ENCODE measurements at regions not wholly inside any gene's neighbourhood (a gene's known extent, or its start where the extent isn't known, plus 50 kb on each side); places are given as distances from the start of the nearest gene placed in this dataset.

DNA sequence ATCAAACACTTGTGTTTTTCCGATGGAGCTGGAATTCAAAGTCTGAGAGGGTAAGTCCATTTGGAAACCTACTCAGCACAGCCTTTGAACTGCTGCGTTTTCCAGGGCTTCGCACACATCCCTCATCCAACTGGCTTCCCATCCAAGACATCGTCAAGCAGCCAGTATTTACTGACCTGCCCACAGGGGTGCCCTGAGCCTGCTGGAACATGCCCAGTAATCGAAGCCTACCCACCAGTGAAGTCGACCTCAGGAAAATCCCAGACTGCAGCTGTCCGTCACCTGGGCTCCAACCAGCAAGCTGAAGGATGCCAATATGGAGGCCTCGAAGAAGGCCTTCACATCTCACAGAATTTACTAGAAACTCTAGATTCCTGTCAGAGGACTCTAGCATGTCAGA, 261.6 kb downstream of the PLPP3 start:
- Mint-ChIP-seq H3K4me3 (no peak overlapping the region), H3K27me3 (no peaks in the 10 kb centered on the region), H3K36me3 (no peaks in the 10 kb centered on the region), H3K4me1 (no peaks in the 10 kb centered on the region), H3K27ac (no peak overlapping the region), H3K9me3 (ENCODE audit: low read depth) (no peaks in the 10 kb centered on the region)
- ATAC-seq (no peak), DNase-seq (no peak)
- CTCF ChIA-PET = no interaction called here

DNA sequence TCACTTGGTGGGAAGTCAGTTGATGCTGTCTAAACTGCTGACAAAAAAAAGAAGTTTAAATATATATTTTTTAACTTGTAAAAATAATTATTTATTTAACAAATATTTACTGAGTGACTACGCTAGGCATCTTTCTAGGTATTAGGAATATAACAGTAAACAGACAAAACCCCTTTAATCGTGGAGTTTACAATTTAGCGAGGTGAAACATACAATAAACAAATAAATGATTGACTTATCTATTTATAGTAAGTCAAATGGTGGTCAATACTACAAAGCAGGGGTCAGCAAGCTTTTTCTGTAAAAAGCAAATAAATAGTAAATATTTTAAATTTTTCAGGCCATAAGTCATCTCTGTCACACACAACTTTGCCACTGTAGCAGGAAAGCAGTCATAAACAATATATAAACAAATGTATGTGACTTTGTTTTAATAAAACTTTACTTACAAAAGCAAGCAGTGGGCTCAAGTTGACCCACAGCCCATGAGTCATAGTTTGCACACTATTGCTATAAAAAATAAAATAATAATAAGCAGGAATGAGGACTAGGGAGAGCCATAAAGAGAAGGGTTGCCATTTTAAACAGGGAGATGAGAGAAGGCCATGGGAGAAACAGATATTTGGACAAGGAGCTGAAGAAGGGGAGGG, 263.9 kb downstream of the PLPP3 start:
- ATAC-seq (no peak), DNase-seq (no peak)
- no peaks in the 10 kb centered on the region for H3K36me3 Mint-ChIP-seq
- CTCF ChIA-PET = no interaction called here
- H3K27me3 Mint-ChIP-seq = no peaks in the 10 kb centered on the region
- H3K9me3 Mint-ChIP-seq (ENCODE audit: low read depth) = no peaks in the 10 kb centered on the region
- H3K27ac Mint-ChIP-seq = no peak overlapping the region
- H3K4me3 Mint-ChIP-seq = no peak overlapping the region
- H3K4me1 Mint-ChIP-seq = no peaks in the 10 kb centered on the region

DNA sequence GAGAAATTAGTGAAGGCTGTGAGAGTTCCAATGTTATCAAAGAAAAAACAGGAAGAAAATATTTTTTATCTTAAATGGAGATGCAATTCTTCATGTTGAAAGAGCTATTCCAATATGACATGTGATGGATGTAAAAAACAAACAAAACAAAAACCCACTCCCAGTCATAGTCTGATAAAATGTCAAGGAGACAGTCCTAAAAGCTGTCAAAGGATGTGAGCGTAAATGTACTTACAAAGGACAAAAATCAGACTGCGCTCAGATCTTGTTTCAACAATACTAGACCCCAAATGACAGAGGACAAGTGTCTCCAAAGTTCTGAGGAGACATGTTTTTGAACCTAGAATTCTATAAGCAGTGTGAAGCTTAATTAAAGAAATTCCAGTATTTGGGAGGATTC, 265.8 kb downstream of the PLPP3 start:
- no peak for DNase-seq
- no peak for ATAC-seq
- no peaks in the 10 kb centered on the region for H3K27me3 Mint-ChIP-seq
- H3K4me3 Mint-ChIP-seq = no peak overlapping the region
- CTCF ChIA-PET = no interaction called here
- no peak overlapping the region for H3K27ac Mint-ChIP-seq
- no peaks in the 10 kb centered on the region for H3K4me1 Mint-ChIP-seq
- no peaks in the 10 kb centered on the region for H3K9me3 Mint-ChIP-seq (ENCODE audit: low read depth)
- H3K36me3 Mint-ChIP-seq = no peaks in the 10 kb centered on the region

DNA sequence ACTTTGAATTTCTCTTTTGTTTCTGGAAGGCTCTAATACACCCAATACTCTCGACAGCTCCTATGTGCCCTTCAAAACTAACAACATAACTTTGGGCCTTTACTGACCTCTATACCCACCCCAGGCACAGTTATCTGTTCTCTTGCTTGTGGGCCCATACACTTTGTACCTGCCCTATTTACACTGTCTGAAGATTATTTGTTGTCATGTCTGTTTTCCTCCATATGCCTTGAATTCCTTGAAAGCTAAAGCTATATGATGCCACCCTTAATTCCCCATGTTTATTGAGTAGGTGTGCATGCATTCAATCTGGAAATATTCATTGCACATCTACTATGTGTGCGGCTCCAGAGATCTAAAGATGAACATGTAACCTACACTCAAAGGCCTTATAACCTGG, 267.6 kb downstream of the PLPP3 start:
- Mint-ChIP-seq H3K27me3 (no peaks in the 10 kb centered on the region), H3K4me1 (no peaks in the 10 kb centered on the region), H3K36me3 (no peaks in the 10 kb centered on the region), H3K4me3 (no peak overlapping the region), H3K27ac (no peak overlapping the region), H3K9me3 (ENCODE audit: low read depth) (no peaks in the 10 kb centered on the region)
- CTCF ChIA-PET = no interaction called here
- ATAC-seq (no peak), DNase-seq (no peak)

DNA sequence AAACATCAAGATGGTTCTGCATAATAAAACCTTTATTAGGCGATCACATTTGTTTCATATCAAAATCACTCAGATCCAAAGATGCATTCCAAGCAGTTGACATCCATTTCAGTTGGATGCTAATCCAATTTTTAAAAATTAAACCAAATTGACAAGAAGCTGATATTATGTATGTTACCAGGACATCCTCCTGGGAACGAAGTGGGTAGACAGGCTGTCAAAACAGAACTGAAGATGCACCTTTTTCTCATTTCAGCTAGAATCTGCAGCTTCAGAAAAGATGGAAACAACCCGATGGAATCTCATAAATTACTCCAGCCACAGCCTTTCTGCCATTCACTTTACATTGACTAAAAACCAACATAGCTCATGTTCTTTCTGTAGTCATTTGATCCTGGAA, 268.4 kb downstream of the PLPP3 start:
- H3K27me3 Mint-ChIP-seq = no peaks in the 10 kb centered on the region
- H3K9me3 Mint-ChIP-seq (ENCODE audit: low read depth) = no peaks in the 10 kb centered on the region
- H3K36me3 Mint-ChIP-seq = no peaks in the 10 kb centered on the region
- H3K27ac Mint-ChIP-seq = no peak overlapping the region
- CTCF ChIA-PET = no interaction called here
- no peaks in the 10 kb centered on the region for H3K4me1 Mint-ChIP-seq
- H3K4me3 Mint-ChIP-seq = no peak overlapping the region
- DNase-seq = no peak
- no peak for ATAC-seq

DNA sequence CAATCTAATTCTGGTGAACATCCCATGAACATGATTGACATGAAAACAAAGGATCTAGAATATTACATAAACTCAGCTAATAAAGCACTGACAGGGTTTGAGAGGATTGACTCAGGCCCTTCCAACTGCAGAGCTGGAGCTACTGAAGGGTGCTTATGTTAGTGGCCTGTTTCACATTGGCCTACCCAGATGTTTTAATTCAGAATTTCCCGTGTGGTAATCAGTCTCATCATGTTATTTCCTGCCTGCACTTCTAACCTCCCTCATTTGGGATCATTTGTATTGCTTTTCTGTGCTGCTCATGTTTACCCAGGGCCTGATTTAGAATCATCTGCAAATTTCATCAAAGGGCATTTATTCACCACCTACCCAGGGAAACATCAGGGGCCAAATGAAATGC, 270.3 kb downstream of the PLPP3 start:
- DNase-seq = no peak
- Mint-ChIP-seq H3K9me3 (ENCODE audit: low read depth) (no peaks in the 10 kb centered on the region), H3K27me3 (no peaks in the 10 kb centered on the region), H3K27ac (no peak overlapping the region), H3K4me3 (no peak overlapping the region), H3K36me3 (no peaks in the 10 kb centered on the region), H3K4me1 (no peaks in the 10 kb centered on the region)
- CTCF ChIA-PET = no interaction called here
- ATAC-seq = no peak

DNA sequence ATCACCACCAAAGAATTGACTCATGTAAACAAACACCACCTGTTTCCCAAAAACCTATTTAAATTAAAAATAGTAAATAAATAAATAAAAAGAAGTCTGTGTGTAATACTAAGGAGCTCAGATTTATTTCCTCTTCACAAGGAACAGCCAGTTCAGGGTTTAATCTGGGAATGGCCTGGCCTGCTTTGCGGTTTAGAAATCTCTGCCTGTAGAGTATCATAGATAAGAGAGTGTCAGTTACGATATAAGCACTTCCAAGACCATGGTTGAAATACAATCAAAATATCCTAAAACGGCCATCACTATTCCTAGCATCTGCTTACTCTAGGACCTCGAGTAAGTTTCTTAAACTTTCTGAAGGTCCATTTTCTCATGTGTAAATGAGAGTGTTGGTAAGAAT, 274.4 kb downstream of the PLPP3 start:
- CTCF ChIA-PET = no interaction called here
- Mint-ChIP-seq H3K27ac (no peak overlapping the region), H3K36me3 (no peaks in the 10 kb centered on the region), H3K4me3 (no peak overlapping the region), H3K27me3 (no peaks in the 10 kb centered on the region), H3K9me3 (ENCODE audit: low read depth) (no peaks in the 10 kb centered on the region), H3K4me1 (no peaks in the 10 kb centered on the region)
- ATAC-seq (no peak), DNase-seq (no peak)

DNA sequence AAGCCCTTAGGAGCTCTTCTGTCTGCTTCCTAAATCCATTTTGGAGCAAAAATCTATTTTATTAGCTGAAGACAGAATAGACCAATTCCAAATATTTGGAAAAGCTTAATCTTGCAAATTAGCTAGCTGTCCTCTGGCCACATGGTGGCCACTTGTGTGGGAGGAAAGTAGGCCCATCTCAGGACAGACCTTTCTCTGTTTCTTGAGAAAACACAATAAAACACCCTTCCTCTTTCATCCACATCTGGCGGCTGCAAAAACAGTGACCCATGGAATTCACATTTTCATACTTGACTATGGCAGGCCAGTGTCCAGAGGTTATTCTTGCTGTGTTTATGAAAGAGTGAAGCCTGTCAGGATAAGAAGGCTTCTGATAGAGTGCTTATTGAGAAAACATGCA, 275.6 kb downstream of the PLPP3 start:
- DNase-seq = no peak
- Mint-ChIP-seq H3K4me1 (no peaks in the 10 kb centered on the region), H3K4me3 (no peak overlapping the region), H3K36me3 (no peaks in the 10 kb centered on the region), H3K9me3 (ENCODE audit: low read depth) (no peaks in the 10 kb centered on the region), H3K27ac (no peak overlapping the region), H3K27me3 (no peaks in the 10 kb centered on the region)
- ATAC-seq = no peak
- CTCF ChIA-PET = no interaction called here

DNA sequence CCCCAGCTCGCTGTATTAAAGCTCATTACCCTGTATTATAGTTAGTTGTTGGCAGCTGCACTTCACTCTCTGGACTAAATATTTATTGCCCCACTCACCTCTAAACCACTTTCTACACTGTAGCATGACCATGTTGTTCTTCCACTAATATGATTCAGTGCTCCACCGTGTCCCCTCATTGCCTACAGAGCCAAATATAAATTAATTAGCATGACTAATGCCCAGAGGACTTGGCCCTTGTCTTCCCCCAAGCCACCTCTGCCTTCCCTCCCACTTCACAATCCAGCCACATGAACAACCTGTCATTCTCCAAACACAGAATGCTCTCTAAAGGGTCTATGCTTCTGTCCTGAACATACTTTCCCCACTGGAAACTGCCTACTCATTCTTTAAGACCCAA, 276.5 kb downstream of the PLPP3 start:
- DNase-seq = no peak
- H3K9me3 Mint-ChIP-seq (ENCODE audit: low read depth) = no peaks in the 10 kb centered on the region
- no peak overlapping the region for H3K4me3 Mint-ChIP-seq
- CTCF ChIA-PET = no interaction called here
- no peaks in the 10 kb centered on the region for H3K4me1 Mint-ChIP-seq
- H3K27ac Mint-ChIP-seq = no peak overlapping the region
- H3K27me3 Mint-ChIP-seq = no peaks in the 10 kb centered on the region
- H3K36me3 Mint-ChIP-seq = no peaks in the 10 kb centered on the region
- no peak for ATAC-seq

DNA sequence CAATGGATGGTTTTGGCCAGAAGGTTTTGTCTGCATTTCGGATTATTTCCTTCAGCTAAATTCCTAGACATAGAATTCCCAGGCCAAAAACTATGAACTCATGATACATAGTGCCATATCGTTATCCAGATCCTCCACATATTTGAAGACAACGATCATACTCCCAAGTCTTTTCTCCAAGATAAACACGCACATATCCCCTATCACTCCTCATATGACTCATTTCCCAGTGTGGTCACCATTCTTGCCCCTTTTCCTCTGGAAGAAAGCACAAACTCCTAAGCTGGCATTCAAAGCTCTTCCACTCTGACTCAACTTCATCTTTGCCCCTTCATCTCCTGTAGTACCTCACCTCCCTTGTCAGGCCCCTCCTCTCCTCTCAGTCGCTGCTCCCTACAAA, 277.6 kb downstream of the PLPP3 start:
- H3K36me3 Mint-ChIP-seq = no peaks in the 10 kb centered on the region
- CTCF ChIA-PET = no interaction called here
- H3K27me3 Mint-ChIP-seq = no peaks in the 10 kb centered on the region
- DNase-seq (no peak), ATAC-seq (no peak)
- H3K4me3 Mint-ChIP-seq = no peak overlapping the region
- no peaks in the 10 kb centered on the region for H3K9me3 Mint-ChIP-seq (ENCODE audit: low read depth)
- H3K27ac Mint-ChIP-seq = no peak overlapping the region
- H3K4me1 Mint-ChIP-seq = no peaks in the 10 kb centered on the region

DNA sequence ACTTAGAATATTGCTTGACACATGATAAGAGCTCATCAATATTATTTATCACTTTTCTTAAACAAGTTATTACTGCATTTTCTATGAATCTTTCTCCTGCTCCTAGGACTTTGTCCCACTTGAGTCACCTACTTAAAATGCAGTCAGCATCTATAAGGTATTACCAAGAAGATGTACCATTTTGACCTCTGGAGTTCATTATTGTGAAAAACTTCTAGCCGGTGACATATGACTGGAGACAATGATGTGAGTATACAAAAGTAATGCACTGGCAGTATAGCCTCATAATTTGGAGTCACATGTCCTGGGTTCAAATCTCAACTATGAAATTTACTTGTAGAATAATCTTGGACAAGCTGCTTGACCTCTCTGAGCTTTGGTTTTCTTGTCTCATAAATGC, 278.5 kb downstream of the PLPP3 start:
- ATAC-seq (no peak), DNase-seq (no peak)
- H3K4me1 Mint-ChIP-seq = no peaks in the 10 kb centered on the region
- no peaks in the 10 kb centered on the region for H3K9me3 Mint-ChIP-seq (ENCODE audit: low read depth)
- H3K27me3 Mint-ChIP-seq = no peaks in the 10 kb centered on the region
- no peak overlapping the region for H3K4me3 Mint-ChIP-seq
- CTCF ChIA-PET = no interaction called here
- H3K27ac Mint-ChIP-seq = no peak overlapping the region
- H3K36me3 Mint-ChIP-seq = no peaks in the 10 kb centered on the region

DNA sequence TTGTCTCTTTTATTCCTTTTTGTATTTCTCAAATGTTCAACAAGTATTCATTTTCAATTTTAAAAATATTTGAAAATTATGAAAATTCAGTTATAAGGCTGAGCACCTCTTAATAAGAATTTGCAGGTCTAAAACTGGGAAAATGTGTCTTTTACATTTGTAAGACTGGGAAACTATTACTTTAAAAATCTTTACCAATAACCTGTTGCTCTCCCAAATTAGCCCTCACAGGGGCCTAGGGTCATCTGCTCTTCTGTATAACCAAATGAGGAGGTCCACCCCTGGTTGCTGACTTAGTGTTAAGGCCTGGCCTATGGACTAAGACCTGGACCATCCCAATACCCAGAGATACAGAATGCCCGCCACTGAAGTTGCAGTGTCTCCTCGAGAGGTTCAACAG, 280.5 kb downstream of the PLPP3 start:
- Mint-ChIP-seq H3K4me3 (no peak overlapping the region), H3K36me3 (no peaks in the 10 kb centered on the region), H3K4me1 (no peaks in the 10 kb centered on the region), H3K27ac (no peak overlapping the region), H3K27me3 (no peaks in the 10 kb centered on the region), H3K9me3 (ENCODE audit: low read depth) (no peaks in the 10 kb centered on the region)
- ATAC-seq = no peak
- no peak for DNase-seq
- CTCF ChIA-PET = no interaction called here

DNA sequence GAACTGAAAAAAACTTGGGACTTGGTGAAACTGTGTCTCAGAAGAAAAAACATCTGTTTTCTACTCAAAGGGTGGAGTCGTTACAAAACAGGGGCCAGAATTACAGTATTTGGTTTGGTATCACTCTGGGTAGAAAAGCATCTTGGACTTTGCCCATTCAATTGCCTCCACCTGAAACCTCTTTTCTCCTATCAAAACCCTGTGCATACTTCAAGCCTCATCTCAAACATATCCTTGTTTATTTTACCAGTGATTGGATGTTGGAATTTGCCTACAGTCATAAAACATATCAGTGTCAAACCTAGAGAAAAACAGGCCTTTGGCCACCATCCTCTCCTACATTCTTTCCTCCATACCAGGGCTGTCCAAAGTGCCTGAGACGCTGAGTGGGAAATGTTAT, 281.5 kb downstream of the PLPP3 start:
- DNase-seq (no peak), ATAC-seq (no peak)
- no peaks in the 10 kb centered on the region for H3K4me1 Mint-ChIP-seq
- CTCF ChIA-PET = no interaction called here
- H3K27ac Mint-ChIP-seq = no peak overlapping the region
- H3K27me3 Mint-ChIP-seq = no peaks in the 10 kb centered on the region
- no peaks in the 10 kb centered on the region for H3K36me3 Mint-ChIP-seq
- H3K4me3 Mint-ChIP-seq = no peak overlapping the region
- no peaks in the 10 kb centered on the region for H3K9me3 Mint-ChIP-seq (ENCODE audit: low read depth)

DNA sequence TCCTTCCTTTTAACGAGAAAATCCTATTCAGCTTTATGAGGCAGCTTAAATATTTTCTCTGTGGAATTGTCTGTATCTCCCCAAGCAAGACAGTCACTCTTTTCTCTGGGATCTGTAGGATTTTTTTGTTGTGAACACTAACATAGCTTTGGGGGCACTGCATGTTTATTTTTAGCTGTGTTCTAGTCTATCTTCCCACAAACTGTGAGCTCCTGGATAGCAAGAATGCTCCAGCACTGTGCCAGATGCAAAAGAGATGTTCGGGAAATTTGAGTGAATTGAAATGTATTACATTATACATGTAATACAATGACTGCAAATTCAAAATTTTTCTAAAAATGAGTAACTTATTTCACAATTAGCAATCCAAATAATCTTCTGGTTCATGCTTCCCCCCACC, 282.2 kb downstream of the PLPP3 start:
- DNase-seq (no peak), ATAC-seq (no peak)
- no peak overlapping the region for H3K4me3 Mint-ChIP-seq
- H3K4me1 Mint-ChIP-seq = no peaks in the 10 kb centered on the region
- CTCF ChIA-PET = no interaction called here
- H3K36me3 Mint-ChIP-seq = no peaks in the 10 kb centered on the region
- no peak overlapping the region for H3K27ac Mint-ChIP-seq
- no peaks in the 10 kb centered on the region for H3K27me3 Mint-ChIP-seq
- no peaks in the 10 kb centered on the region for H3K9me3 Mint-ChIP-seq (ENCODE audit: low read depth)

All from activated CD8-positive, alpha-beta memory T cell treated with anti-CD3 and anti-CD28 coated beads, Interleukin-2, amount 10 ng/mL, durations not matched to agents 7 days and 5 days (primary cell).